ENCODE measurements at regions not wholly inside any gene's neighbourhood (a gene's known extent, or its start where the extent isn't known, plus 50 kb on each side); places are given as distances from the start of the nearest gene placed in this dataset.

DNA sequence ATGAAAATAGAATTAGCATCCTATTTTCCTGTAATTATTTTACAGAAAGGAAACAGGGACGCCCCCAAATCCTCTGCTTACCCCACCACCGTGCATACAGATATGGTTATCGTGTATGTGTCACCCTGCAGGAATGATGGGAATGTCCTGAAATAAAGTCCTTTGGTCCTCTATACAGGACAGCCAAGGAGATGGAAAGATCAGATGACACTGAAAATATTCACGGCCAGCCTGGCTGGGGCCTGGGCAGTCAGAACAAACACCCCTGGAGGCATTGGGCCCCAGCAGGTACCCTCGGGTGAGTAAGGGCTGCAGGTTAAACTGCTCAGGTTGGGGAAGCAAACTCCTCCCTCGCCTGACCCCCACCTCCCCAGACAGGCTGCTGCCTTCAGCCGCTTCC is 368.0 kb downstream of the FOXL1 start:
- H3K27me3 ChIP-seq (ENCODE audit: control insufficient read depth, insufficient read depth, low read length) = no peaks in the 10 kb centered on the region

GRCh38 chr16:86946981-86947380 is 368.6 kb downstream of the FOXL1 start:
- no peak for TF ChIP-seq CTCF (IDR thresholded peaks at IDR 0.05; ENCODE audit: insufficient read depth, low read length, severe bottlenecking)
- Histone ChIP-seq H3K36me3 (ENCODE audit: control insufficient read depth, insufficient read depth, low read length) (no peaks in the 10 kb centered on the region), H3K27me3 (ENCODE audit: control insufficient read depth, insufficient read depth, low read length) (no peaks in the 10 kb centered on the region), H3K4me3 (ENCODE audit: low read depth, low read length) (no peak overlapping the region)
- FAIRE-seq (no peak), DNase-seq (ENCODE audit: low read depth) (no peak)

More for the DNA sequence above, 368.0 kb downstream of the FOXL1 start:
- H3K4me3 ChIP-seq (ENCODE audit: low read depth, low read length) = no peak overlapping the region
- no peak for TF ChIP-seq CTCF (IDR thresholded peaks at IDR 0.05; ENCODE audit: insufficient read depth, low read length, severe bottlenecking)
- FAIRE-seq (no peak), DNase-seq (ENCODE audit: low read depth) (no peak)
- H3K36me3 ChIP-seq (ENCODE audit: control insufficient read depth, insufficient read depth, low read length) = no peaks in the 10 kb centered on the region

GRCh38 chr16:86948046-86948445 is 369.1 kb downstream of the C16orf95 start:
- no peak for DNase-seq (ENCODE audit: low read depth)
- H3K4me3 ChIP-seq (ENCODE audit: low read depth, low read length) = no peak overlapping the region
- H3K36me3 ChIP-seq (ENCODE audit: control insufficient read depth, insufficient read depth, low read length) = no peaks in the 10 kb centered on the region
- FAIRE-seq = no peak
- no peak for TF ChIP-seq CTCF (IDR thresholded peaks at IDR 0.05; ENCODE audit: insufficient read depth, low read length, severe bottlenecking)
- H3K27me3 ChIP-seq (ENCODE audit: control insufficient read depth, insufficient read depth, low read length) = no peaks in the 10 kb centered on the region

DNA sequence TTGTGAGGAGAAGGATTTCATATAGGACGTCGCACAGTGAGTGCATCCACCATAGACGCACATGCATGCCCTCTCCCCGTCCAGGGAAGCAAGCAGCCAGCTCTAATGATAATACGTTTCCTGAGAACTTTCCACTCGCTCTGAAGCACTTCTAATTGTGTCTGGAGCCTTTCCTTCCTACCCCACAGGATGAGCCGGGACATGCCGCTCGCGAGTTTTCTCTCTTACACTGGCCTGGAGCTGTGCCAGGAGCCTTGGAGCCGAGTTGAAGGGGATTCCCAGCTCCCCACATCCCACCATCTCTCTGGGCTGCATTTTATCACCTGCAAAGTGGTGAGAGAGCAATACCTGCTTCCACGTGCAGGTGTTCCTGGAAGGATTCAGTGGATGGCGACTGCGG is 368.1 kb downstream of the C16orf95 start:
- H3K27me3 ChIP-seq (ENCODE audit: control insufficient read depth, insufficient read depth, low read length) = no peaks in the 10 kb centered on the region
- H3K4me3 ChIP-seq (ENCODE audit: low read depth, low read length) = no peak overlapping the region
- H3K36me3 ChIP-seq (ENCODE audit: control insufficient read depth, insufficient read depth, low read length) = no peaks in the 10 kb centered on the region
- no peak for DNase-seq (ENCODE audit: low read depth)
- FAIRE-seq = no peak
- TF ChIP-seq CTCF (IDR thresholded peaks at IDR 0.05; ENCODE audit: insufficient read depth, low read length, severe bottlenecking) = no peak

DNA sequence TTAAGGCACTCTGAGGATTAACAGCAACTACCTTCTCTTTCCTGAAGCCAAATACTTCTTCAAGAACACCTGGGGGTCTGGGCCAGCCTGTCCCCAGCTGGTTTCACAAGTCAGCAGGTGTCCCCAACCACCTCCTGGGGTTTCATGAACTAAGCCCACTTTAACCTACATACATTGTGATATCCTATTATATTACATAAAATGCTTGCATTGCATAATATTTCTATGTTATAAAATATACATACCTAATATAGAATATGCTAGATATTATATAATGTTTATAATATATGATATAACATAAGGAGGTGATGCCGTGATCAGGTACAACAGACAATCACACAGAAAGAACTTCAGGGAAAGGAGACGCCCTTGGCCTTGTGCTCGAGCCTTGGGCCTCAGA is 367.6 kb downstream of the C16orf95 start:
- Histone ChIP-seq H3K27me3 (ENCODE audit: control insufficient read depth, insufficient read depth, low read length) (no peaks in the 10 kb centered on the region), H3K4me3 (ENCODE audit: low read depth, low read length) (no peak overlapping the region), H3K36me3 (ENCODE audit: control insufficient read depth, insufficient read depth, low read length) (no peaks in the 10 kb centered on the region)
- FAIRE-seq (no peak), DNase-seq (ENCODE audit: low read depth) (no peak)
- no peak for TF ChIP-seq CTCF (IDR thresholded peaks at IDR 0.05; ENCODE audit: insufficient read depth, low read length, severe bottlenecking)

DNA sequence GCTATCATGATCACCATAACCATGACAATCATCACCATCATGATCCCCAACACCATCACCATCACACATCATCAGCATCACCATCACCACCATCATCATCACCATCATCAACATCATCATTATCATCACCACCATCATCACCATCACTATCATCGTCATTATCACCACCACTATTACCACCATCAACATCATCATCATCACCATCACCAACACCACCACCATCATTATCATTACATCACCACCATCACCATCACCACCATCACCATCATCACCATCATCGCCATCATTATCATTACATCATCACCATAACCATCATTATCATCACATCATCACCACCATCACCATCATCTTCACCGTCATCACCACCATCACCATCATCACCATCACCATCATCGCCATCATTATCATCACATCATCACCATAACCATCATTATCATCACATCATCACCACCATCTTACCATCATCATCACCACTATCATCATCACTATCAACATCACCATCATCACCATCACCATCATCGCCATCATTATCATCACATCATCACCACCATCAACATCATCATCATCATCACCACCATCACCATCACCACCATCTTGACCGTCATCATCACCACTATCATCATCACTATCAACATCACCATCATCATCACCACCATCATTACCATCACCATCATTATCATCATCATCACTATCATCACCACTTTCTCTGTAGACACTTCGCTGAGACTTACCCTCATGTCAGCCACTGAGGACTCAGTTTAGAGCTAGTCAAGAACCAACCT is 366.0 kb downstream of the C16orf95 start:
- H3K4me3 ChIP-seq (ENCODE audit: low read depth, low read length) = no peak overlapping the region
- no peak for TF ChIP-seq CTCF (IDR thresholded peaks at IDR 0.05; ENCODE audit: insufficient read depth, low read length, severe bottlenecking)
- H3K27me3 ChIP-seq (ENCODE audit: control insufficient read depth, insufficient read depth, low read length) = no peaks in the 10 kb centered on the region
- no peaks in the 10 kb centered on the region for H3K36me3 ChIP-seq (ENCODE audit: control insufficient read depth, insufficient read depth, low read length)
- DNase-seq (ENCODE audit: low read depth) = no peak
- FAIRE-seq = peak; percentile 96

Measured in bronchial epithelial cell (primary cell).